ENCODE measurements at regions not wholly inside any gene's neighbourhood (a gene's known extent, or its start where the extent isn't known, plus 50 kb on each side); places are given as distances from the start of the nearest gene placed in this dataset.

GRCh38 chr18:46274266-46274665 lies 170.1 kb downstream of the HAUS1 start:
- no peak for TF ChIP-seq CREB1 (IDR thresholded peaks at IDR 0.05)
- no peak for TF ChIP-seq YY1 (IDR thresholded peaks at IDR 0.05; ENCODE audit: low read depth, low read length)
- no peak for TF ChIP-seq CTCF (IDR thresholded peaks at IDR 0.05; ENCODE audit: control extremely low read depth in 1 of 3, insufficient read depth in 1 of 3, low read depth in 1 of 3, low read length in 3 of 3)
- no peak for TF ChIP-seq ZNF274 (IDR thresholded peaks at IDR 0.05; ENCODE audit: borderline replicate concordance, extremely low read depth, low read length)
- TF ChIP-seq EZH2 (IDR thresholded peaks at IDR 0.05; ENCODE audit: low read depth, low read length, severe bottlenecking): no peak
- no peak for TF ChIP-seq ATF3 (IDR thresholded peaks at IDR 0.05; ENCODE audit: insufficient read depth, low read depth, low read length)
- no peak for TF ChIP-seq ATF2 (IDR thresholded peaks at IDR 0.05; ENCODE audit: low read length)
- TF ChIP-seq TEAD4 (IDR thresholded peaks at IDR 0.05; ENCODE audit: low read depth, low read length): peak; percentile 63; the same call in 1 of the 2 replicates
- TF ChIP-seq CHD2 (IDR thresholded peaks at IDR 0.05; ENCODE audit: low read length): no peak

Data from H1 (cell line).